Omental fat pad (tissue), 3 donors: ENCODE measurements at regions not wholly inside any gene's neighbourhood (a gene's known extent, or its start where the extent isn't known, plus 50 kb on each side); places are given as distances from the start of the nearest gene placed in this dataset.

Source experiments
- ATAC-seq: fragments of 150-250 bp; one replicate; pipeline ENCODE4 v1.9.1; 2016; ENCODE audit warnings: mild to moderate bottlenecking, moderate library complexity; ENCODE audit not compliant: low FRiP score
- DNase-seq: peaks from one replicate; pipeline ENCODE4 v3.0.0-alpha.2; 2019; ENCODE audit warnings: low spot score
- CTCF ChIP-seq, 3 donors: fragments of 450-650 bp; IDR thresholded peaks; one replicate each; pipeline ENCODE4 v1.5.1; 2016 to 2017; ENCODE audit warnings: antibody characterized with exemption in 3 of 3, mild to moderate bottlenecking in 3 of 3, moderate library complexity in 2 of 3

DNA sequence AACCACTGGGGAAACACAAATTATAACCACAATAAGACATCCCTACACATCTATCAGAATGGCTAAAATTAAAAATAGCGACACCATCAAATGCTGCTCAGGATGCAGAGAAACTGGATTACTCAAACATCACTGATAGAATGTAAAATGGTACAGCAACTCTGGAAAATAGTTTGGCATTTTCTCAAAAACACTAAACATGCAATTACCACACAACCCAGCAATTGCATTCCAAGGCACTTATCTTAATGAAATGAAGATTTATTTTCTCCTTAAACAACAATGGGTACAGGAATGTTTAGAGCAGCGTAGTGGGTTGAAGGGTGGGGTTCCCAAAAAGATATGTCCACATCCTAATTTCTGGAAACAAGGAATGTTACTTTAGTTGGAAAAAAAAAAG, 309.0 kb upstream of the PMFBP1 start:
- DNase-seq (no peak), ATAC-seq (no peak)
- no peak for TF ChIP-seq CTCF (IDR thresholded peaks at IDR 0.05)

- ATAC-seq (no peak), DNase-seq (no peak)
- TF ChIP-seq CTCF (IDR thresholded peaks at IDR 0.05): no peak
Observed at GRCh38 chr16:72475688-72476087, 303.7 kb upstream of the PMFBP1 start.

DNA sequence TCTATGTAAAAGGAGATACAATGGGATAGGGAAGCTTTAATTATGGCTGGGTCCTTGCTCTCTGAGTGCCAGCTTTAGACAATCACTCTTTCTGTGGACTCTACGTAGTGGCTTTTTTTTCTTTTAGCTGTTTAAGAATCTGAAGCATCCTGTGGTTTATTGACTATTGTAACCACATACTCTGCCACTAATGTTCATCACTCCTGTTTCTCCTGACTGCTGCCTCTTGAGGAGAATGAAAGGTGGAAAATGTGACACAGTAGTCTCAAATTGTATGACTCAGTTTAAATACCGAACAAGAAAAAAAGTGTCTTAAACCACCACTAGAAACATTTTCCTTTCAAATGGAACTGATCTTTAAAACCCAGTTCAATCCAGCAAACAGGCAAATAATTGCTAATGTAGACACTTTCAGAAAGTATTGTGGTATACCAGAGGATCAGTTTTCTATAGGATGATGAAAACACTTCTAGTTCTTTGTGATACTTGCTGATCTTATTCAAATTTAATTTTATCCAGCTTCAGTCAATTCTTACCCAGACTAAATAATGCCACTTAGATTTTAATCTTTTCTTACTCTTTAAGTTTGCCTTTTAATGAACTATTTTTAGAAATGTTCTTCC, 302.7 kb upstream of the PMFBP1 start:
- no peak for TF ChIP-seq CTCF (IDR thresholded peaks at IDR 0.05)
- DNase-seq (no peak), ATAC-seq (no peak)

GRCh38 chr16:72473631-72474030, 301.7 kb upstream of the PMFBP1 start:
- DNase-seq: no peak

GRCh38 chr16:72471317-72471924, 299.5 kb upstream of the PMFBP1 start:
- ATAC-seq (no peak), DNase-seq (no peak)
- TF ChIP-seq CTCF (IDR thresholded peaks at IDR 0.05): no peak

More at GRCh38 chr16:72473631-72474030, 301.7 kb upstream of the PMFBP1 start:
- TF ChIP-seq CTCF (IDR thresholded peaks at IDR 0.05): no peak
- no peak for ATAC-seq

DNA sequence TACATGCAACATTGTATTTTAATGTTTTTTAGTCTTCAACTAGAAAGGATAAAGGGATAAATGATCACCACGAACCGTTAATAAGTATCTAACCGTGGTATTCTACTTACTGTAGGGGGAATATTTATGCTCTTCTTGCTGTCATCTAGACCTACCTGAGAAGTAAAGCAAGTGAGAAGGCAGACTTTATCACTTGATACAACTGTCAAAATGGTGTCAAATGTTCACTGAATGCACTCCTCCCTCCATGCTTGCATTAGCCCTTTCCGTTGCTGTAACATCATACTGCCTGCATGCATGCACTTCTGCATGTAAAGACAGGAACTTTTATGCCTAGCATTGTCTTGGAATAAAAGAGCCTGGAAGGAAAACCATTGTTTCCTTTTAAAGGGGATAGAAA, 298.6 kb upstream of the PMFBP1 start:
- no peak for TF ChIP-seq CTCF (IDR thresholded peaks at IDR 0.05)
- ATAC-seq: no peak
- no peak for DNase-seq

DNA sequence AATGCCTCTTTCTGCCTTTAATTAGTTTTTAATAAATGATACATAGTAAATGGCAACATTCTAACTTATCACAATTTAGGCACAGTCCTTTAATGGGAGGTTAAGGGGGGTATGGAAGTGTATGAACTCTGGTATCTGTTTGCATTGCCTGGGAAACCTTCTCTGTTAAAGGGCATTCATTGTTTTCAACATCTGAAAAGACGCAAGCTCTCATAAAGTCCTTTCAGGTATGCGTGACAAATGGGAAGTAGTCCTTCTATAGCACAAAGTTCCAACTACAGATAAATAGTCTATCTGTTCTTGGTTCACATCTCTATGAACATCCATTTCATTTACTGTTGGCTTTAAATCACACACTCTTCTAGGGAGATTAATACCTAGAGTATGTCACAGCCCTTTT, 298.0 kb upstream of the PMFBP1 start:
- DNase-seq: no peak
- no peak for TF ChIP-seq CTCF (IDR thresholded peaks at IDR 0.05)
- no peak for ATAC-seq
